HEK293 (cell line): ENCODE measurements at regions not wholly inside any gene's neighbourhood (a gene's known extent, or its start where the extent isn't known, plus 50 kb on each side); places are given as distances from the start of the nearest gene placed in this dataset.

Experiments
- CTCF ChIA-PET: fragments of 350-600 bp; formaldehyde crosslinking; extraction: SDS; loops from one replicate; lab custom pipeline; 2021; ENCODE audit warnings: antibody characterized with exemption; lab: Yijun Ruan, JAX
- POLR2A ChIA-PET: fragments of 300-600 bp; formaldehyde crosslinking; extraction: SDS; loops from one replicate; lab custom pipeline; 2020; ENCODE audit warnings: antibody characterized with exemption, inconsistent platforms; lab: Yijun Ruan, JAX
- H3K27ac ChIP-seq: fragments of 200-500 bp; sonication (Bioruptor generic); 2 replicates; pipeline ENCODE4 v1.5.1; 2014; ENCODE audit warnings: low read depth, low read length, control low read depth, inconsistent platforms; ENCODE audit errors: extremely low read depth
- H3K36me3 ChIP-seq, 2 experiments: fragments of 200-500 bp in 1 of 2; sonication (Bioruptor generic) in 1 of 2; 1 replicate in 1 of 2; 2 replicates in 1 of 2; pipeline ENCODE4 v1.5.1; 2014 to 2017; ENCODE audit warnings: inconsistent platforms in 2 of 2, low read length in 2 of 2; ENCODE audit not compliant: control insufficient read depth in 2 of 2, insufficient read depth in 1 of 2
- H3K4me1 ChIP-seq: fragments of 200-500 bp; sonication (Bioruptor generic); 2 replicates; pipeline ENCODE4 v1.5.1; 2014; ENCODE audit warnings: mild to moderate bottlenecking, low read length, inconsistent platforms; ENCODE audit not compliant: control insufficient read depth, insufficient read depth
- H3K4me3 ChIP-seq: 2 replicates; pipeline ENCODE4 v1.5.1; 2011; ENCODE audit warnings: low read depth, mild to moderate bottlenecking, control low read depth, low read length, moderate library complexity
- H3K9me3 ChIP-seq: fragments of 200-500 bp; sonication (Bioruptor generic); 2 replicates; pipeline ENCODE4 v1.5.1; 2014; ENCODE audit warnings: low read depth, low read length, inconsistent platforms; ENCODE audit not compliant: control insufficient read depth, insufficient read depth
- ATF2 ChIP-seq: fragments of 450-650 bp; formaldehyde crosslinking; IDR thresholded peaks from 2 replicates; pipeline ENCODE4 v1.5.1; 2016; ENCODE audit warnings: missing biosample characterization, missing genetic modification characterization, low read depth
- GLIS2 ChIP-seq: fragments of 450-650 bp; formaldehyde crosslinking; IDR thresholded peaks from 2 replicates; pipeline ENCODE4 v1.5.1; 2016; ENCODE audit warnings: missing biosample characterization, missing genetic modification characterization
- HOXA7 ChIP-seq: sonication (generic); formaldehyde crosslinking; IDR thresholded peaks from 2 replicates; pipeline ENCODE4 v1.8.1; 2022; ENCODE audit warnings: missing genetic modification reagents, borderline replicate concordance
- KLF1 ChIP-seq: fragments of 450-650 bp; formaldehyde crosslinking; IDR thresholded peaks from 2 replicates; pipeline ENCODE4 v1.5.1; 2016; ENCODE audit warnings: missing biosample characterization, missing genetic modification characterization
- SP2 ChIP-seq: fragments of 450-650 bp; formaldehyde crosslinking; IDR thresholded peaks from 2 replicates; pipeline ENCODE4 v1.5.1; 2016; ENCODE audit warnings: missing biosample characterization, missing genetic modification characterization
- SP7 ChIP-seq: fragments of 450-650 bp; formaldehyde crosslinking; IDR thresholded peaks from 2 replicates; pipeline ENCODE4 v1.5.1; 2016; ENCODE audit warnings: missing biosample characterization, missing genetic modification characterization
- TCF7L2 ChIP-seq: IDR thresholded peaks from 2 replicates; pipeline ENCODE4 v1.6.1; 2011; ENCODE audit warnings: low read depth, mild to moderate bottlenecking, inconsistent platforms, low read length, moderate library complexity, borderline replicate concordance
- YY2 ChIP-seq: fragments of 450-650 bp; formaldehyde crosslinking; IDR thresholded peaks from 2 replicates; pipeline ENCODE4 v1.5.1; 2016; ENCODE audit warnings: missing biosample characterization, missing genetic modification characterization
- ZBTB20 ChIP-seq: fragments of 450-650 bp; formaldehyde crosslinking; IDR thresholded peaks from 2 replicates; pipeline ENCODE4 v1.5.1; 2016; ENCODE audit warnings: missing biosample characterization, missing genetic modification characterization
- ZBTB6 ChIP-seq: fragments of 450-650 bp; formaldehyde crosslinking; IDR thresholded peaks from 2 replicates; pipeline ENCODE4 v1.5.1; 2017; ENCODE audit warnings: missing biosample characterization, missing genetic modification characterization
- ZNF138 ChIP-seq: fragments of 450-650 bp; formaldehyde crosslinking; IDR thresholded peaks from 2 replicates; pipeline ENCODE4 v1.5.1; 2016; ENCODE audit warnings: missing biosample characterization, missing genetic modification characterization, borderline replicate concordance
- ZNF184 ChIP-seq: fragments of 450-650 bp; IDR thresholded peaks from 2 replicates; pipeline ENCODE4 v1.5.1; 2018; ENCODE audit warnings: missing biosample characterization, mild to moderate bottlenecking, missing genetic modification characterization
- ZNF2 ChIP-seq: fragments of 450-650 bp; formaldehyde crosslinking; IDR thresholded peaks from 2 replicates; pipeline ENCODE4 v1.5.1; 2016; ENCODE audit warnings: missing biosample characterization, missing genetic modification characterization
- ZNF211 ChIP-seq: fragments of 450-650 bp; formaldehyde crosslinking; IDR thresholded peaks from 2 replicates; pipeline ENCODE4 v1.5.1; 2016; ENCODE audit warnings: low read depth, missing biosample characterization, missing genetic modification characterization
- ZNF394 ChIP-seq: fragments of 450-650 bp; formaldehyde crosslinking; IDR thresholded peaks from 2 replicates; pipeline ENCODE4 v1.5.1; 2016; ENCODE audit warnings: missing biosample characterization, missing genetic modification characterization, mild to moderate bottlenecking, moderate library complexity, borderline replicate concordance
- ZNF596 ChIP-seq: fragments of 450-650 bp; IDR thresholded peaks from 2 replicates; pipeline ENCODE4 v1.5.0; 2018; ENCODE audit warnings: missing biosample characterization, mild to moderate bottlenecking, missing genetic modification characterization, moderate library complexity
- ZNF704 ChIP-seq: fragments of 450-650 bp; formaldehyde crosslinking; IDR thresholded peaks from 2 replicates; pipeline ENCODE4 v1.5.1; 2016; ENCODE audit warnings: missing biosample characterization, missing genetic modification characterization
- TF ChIP-seq, protein P1 (sequence below): fragments of 450-650 bp; formaldehyde crosslinking; IDR thresholded peaks from 2 replicates; pipeline ENCODE4 v1.5.1; 2016; ENCODE audit warnings: missing biosample characterization, missing genetic modification characterization
- TF ChIP-seq, protein P2 (sequence below): fragments of 450-650 bp; formaldehyde crosslinking; IDR thresholded peaks from 2 replicates; pipeline ENCODE4 v1.5.1; 2016; ENCODE audit warnings: missing biosample characterization, missing genetic modification characterization

- H3K36me3 ChIP-seq = no peaks in the 10 kb centered on the region
- peaks cover 19% of the 10 kb centered on the region for H3K4me1 ChIP-seq
- no peak for TF ChIP-seq ZNF704 (tag by site-specific recombination)
- peak; percentile 29; the same call in 1 of the 2 replicates for TF ChIP-seq ZBTB20
- peak; percentile 83 for TF ChIP-seq SP7 (tag by site-specific recombination)
- no peak overlapping the region for H3K4me3 ChIP-seq
- ChIA-PET POLR2A (no interaction called here), CTCF (interaction anchor here (0.7 kb wide), 1 partner anchor 108 kb away, joined by 3 read pairs; no protein-coding TSS in a partner anchor)
- no peak overlapping the region for H3K27ac ChIP-seq
- H3K9me3 ChIP-seq = no peaks in the 10 kb centered on the region
These were observed 178.0 kb downstream of the DACT1 start for GRCh38 chr14:58815794-58816193.

- Histone ChIP-seq H3K4me1 (peaks cover 12% of the 10 kb centered on the region), H3K27ac (no peak overlapping the region; the same call in 1 of the 2 replicates), H3K9me3 (no peaks in the 10 kb centered on the region), H3K36me3 (no peaks in the 10 kb centered on the region), H3K4me3 (no peak overlapping the region)
- POLR2A ChIA-PET = no interaction called here
- TF ChIP-seq ZBTB6 = no peak
- no peak for TF ChIP-seq YY2 (tag by site-specific recombination)
- TF ChIP-seq ZNF184 (tag by site-specific recombination) = no peak
- TF ChIP-seq ZNF2 (tag by site-specific recombination) = no peak
- TF ChIP-seq KLF1 = no peak
- TF ChIP-seq, protein P1, sequence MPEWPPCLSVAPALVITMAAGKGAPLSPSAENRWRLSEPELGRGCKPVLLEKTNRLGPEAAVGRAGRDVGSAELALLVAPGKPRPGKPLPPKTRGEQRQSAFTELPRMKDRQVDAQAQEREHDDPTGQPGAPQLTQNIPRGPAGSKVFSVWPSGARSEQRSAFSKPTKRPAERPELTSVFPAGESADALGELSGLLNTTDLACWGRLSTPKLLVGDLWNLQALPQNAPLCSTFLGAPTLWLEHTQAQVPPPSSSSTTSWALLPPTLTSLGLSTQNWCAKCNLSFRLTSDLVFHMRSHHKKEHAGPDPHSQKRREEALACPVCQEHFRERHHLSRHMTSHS (tag by site-specific recombination) = no peak
- no peak for TF ChIP-seq ZNF596 (tag by site-specific recombination)
- no peak for TF ChIP-seq ZNF394 (tag by site-specific recombination)
- TF ChIP-seq SP2 (tag by site-specific recombination) = no peak
- TF ChIP-seq HOXA7 (CRISPR knock-in tag) = no peak
- TF ChIP-seq GLIS2 (tag by site-specific recombination) = no peak
- no peak for TF ChIP-seq ZNF211
- TF ChIP-seq, protein P2, sequence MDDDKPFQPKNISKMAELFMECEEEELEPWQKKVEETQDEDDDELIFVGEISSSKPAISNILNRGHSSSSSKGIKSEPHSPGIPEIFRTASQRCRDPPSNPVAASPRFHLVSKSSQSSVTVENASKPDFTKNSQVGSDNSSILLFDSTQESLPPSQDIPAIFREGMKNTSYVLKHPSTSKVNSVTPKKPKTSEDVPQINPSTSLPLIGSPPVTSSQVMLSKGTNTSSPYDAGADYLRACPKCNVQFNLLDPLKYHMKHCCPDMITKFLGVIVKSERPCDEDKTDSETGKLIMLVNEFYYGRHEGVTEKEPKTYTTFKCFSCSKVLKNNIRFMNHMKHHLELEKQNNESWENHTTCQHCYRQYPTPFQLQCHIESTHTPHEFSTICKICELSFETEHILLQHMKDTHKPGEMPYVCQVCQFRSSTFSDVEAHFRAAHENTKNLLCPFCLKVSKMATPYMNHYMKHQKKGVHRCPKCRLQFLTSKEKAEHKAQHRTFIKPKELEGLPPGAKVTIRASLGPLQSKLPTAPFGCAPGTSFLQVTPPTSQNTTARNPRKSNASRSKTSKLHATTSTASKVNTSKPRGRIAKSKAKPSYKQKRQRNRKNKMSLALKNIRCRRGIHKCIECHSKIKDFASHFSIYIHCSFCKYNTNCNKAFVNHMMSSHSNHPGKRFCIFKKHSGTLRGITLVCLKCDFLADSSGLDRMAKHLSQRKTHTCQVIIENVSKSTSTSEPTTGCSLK = no peak
- no peak for TF ChIP-seq TCF7L2
- TF ChIP-seq ATF2 (tag by site-specific recombination) = no peak
- no peak for TF ChIP-seq ZNF138 (tag by site-specific recombination)
- CTCF ChIA-PET = no interaction called here
These were observed 178.8 kb downstream of the DACT1 start for GRCh38 chr14:58816416-58817115.
